Neural cell (in vitro differentiated cells): ENCODE measurements at regions not wholly inside any gene's neighbourhood (a gene's known extent, or its start where the extent isn't known, plus 50 kb on each side); places are given as distances from the start of the nearest gene placed in this dataset.

Experiments
- H2AFZ ChIP-seq: fragments of 200-600, 300-800 bp; sonication (generic), shearing (Covaris generic); 2 replicates; pipeline ENCODE4 v1.6.0; 2014; ENCODE audit warnings: low read depth, mild to moderate bottlenecking, antibody characterized with exemption, low read length, moderate library complexity
- H3F3A ChIP-seq: fragments of 200-600 bp; shearing (Covaris generic); 2 replicates; pipeline ENCODE4 v1.6.1; 2016; ENCODE audit warnings: mild to moderate bottlenecking, moderate library complexity, mixed read lengths, antibody characterized with exemption, low read length; ENCODE audit not compliant: insufficient read depth, poor library complexity, severe bottlenecking
- H3K27ac ChIP-seq: fragments of 200-600, 300-800 bp; sonication (generic), shearing (Covaris generic); 2 replicates; pipeline ENCODE4 v1.5.1; 2014; ENCODE audit warnings: mild to moderate bottlenecking, low read length, moderate library complexity
- H3K27me3 ChIP-seq: fragments of 300-800, 200-600 bp; sonication (generic), shearing (Covaris generic); 2 replicates; pipeline ENCODE4 v1.6.0; 2014; ENCODE audit warnings: mild to moderate bottlenecking, low read depth, low read length, moderate library complexity; ENCODE audit not compliant: insufficient read depth
- H3K36me3 ChIP-seq: fragments of 300-800, 200-600 bp; sonication (generic), shearing (Covaris generic); 2 replicates; pipeline ENCODE4 v1.5.1; 2014; ENCODE audit warnings: mild to moderate bottlenecking, antibody characterized with exemption, low read length, moderate library complexity; ENCODE audit not compliant: insufficient read depth
- H3K4me2 ChIP-seq: fragments of 300-800, 200-600 bp; sonication (generic), shearing (Covaris generic); 2 replicates; pipeline ENCODE4 v1.6.0; 2014; ENCODE audit warnings: mild to moderate bottlenecking, low read length
- H3K4me3 ChIP-seq: fragments of 300-800, 200-600 bp; sonication (generic), shearing (Covaris generic); 2 replicates; pipeline ENCODE4 v1.5.1; 2014; ENCODE audit warnings: mild to moderate bottlenecking, low read length, moderate library complexity
- H3K79me2 ChIP-seq: fragments of 200-600 bp; shearing (Covaris generic); replicated peaks from 2 replicates; pipeline ENCODE4 v1.6.0; 2014; ENCODE audit warnings: mild to moderate bottlenecking, low read length, moderate library complexity; ENCODE audit not compliant: insufficient read depth
- H3K9ac ChIP-seq: fragments of 300-800, 200-600 bp; sonication (generic), shearing (Covaris generic); 2 replicates; pipeline ENCODE4 v1.6.1; 2016; ENCODE audit warnings: mild to moderate bottlenecking, low read length, mixed read lengths
- H3K9me2 ChIP-seq: fragments of 200-600 bp; shearing (Covaris generic); 2 replicates; pipeline ENCODE4 v1.6.1; 2016; ENCODE audit warnings: mild to moderate bottlenecking, low read length, mixed read lengths; ENCODE audit not compliant: insufficient read depth
- H3K9me3 ChIP-seq: fragments of 200-600, 300-800 bp; sonication (generic), shearing (Covaris generic); 2 replicates; pipeline ENCODE4 v1.6.1; 2016; ENCODE audit warnings: mild to moderate bottlenecking, mixed run types, low read length, moderate library complexity, mixed read lengths
- H4K20me1 ChIP-seq: fragments of 200-600 bp; shearing (Covaris generic); 2 replicates; pipeline ENCODE4 v1.6.1; 2016; ENCODE audit warnings: mild to moderate bottlenecking, mixed run types; ENCODE audit not compliant: insufficient read depth
- EP300 ChIP-seq: fragments of 450-650 bp; conservative IDR thresholded peaks from 2 replicates; pipeline ENCODE4 v1.6.1; 2014; ENCODE audit warnings: antibody characterized with exemption, mild to moderate bottlenecking, moderate library complexity; ENCODE audit not compliant: poor library complexity, severe bottlenecking
- EZH2 ChIP-seq: fragments of 200-600, 300-800 bp; shearing (Covaris generic), sonication (generic); IDR thresholded peaks from 2 replicates; pipeline ENCODE4 v1.6.1; 2014; ENCODE audit warnings: antibody characterized with exemption, low read length, borderline replicate concordance, mild to moderate bottlenecking; ENCODE audit not compliant: insufficient read depth, poor library complexity, severe bottlenecking
- MXI1 ChIP-seq: fragments of 450-650 bp; conservative IDR thresholded peaks from 2 replicates; pipeline ENCODE4 v1.6.1; 2014; ENCODE audit warnings: antibody characterized with exemption, mild to moderate bottlenecking; ENCODE audit not compliant: poor library complexity, severe bottlenecking
- POLR2AphosphoS5 ChIP-seq: IDR thresholded peaks from 2 replicates; pipeline ENCODE4 v1.6.1; 2012
- RAD21 ChIP-seq: fragments of 450-650 bp; conservative IDR thresholded peaks from 2 replicates; pipeline ENCODE4 v1.6.1; 2014; ENCODE audit warnings: antibody characterized with exemption, mild to moderate bottlenecking, moderate library complexity
- SMC3 ChIP-seq: fragments of 450-650 bp; conservative IDR thresholded peaks from 2 replicates; pipeline ENCODE4 v1.6.1; 2014; ENCODE audit warnings: antibody characterized with exemption, mild to moderate bottlenecking, moderate library complexity; ENCODE audit not compliant: poor library complexity
- TAF1 ChIP-seq: IDR thresholded peaks from 2 replicates; pipeline ENCODE4 v1.6.1; 2012; ENCODE audit warnings: low read depth
- TF ChIP-seq, protein P1 (sequence below): IDR thresholded peaks from 2 replicates; pipeline ENCODE4 v1.6.1; 2012; ENCODE audit warnings: borderline replicate concordance
- TF ChIP-seq, protein P2 (sequence below): fragments of 450-650 bp; IDR thresholded peaks from 2 replicates; pipeline ENCODE4 v1.5.1; 2014; ENCODE audit warnings: antibody characterized with exemption, mild to moderate bottlenecking, moderate library complexity; ENCODE audit not compliant: poor library complexity, severe bottlenecking

DNA sequence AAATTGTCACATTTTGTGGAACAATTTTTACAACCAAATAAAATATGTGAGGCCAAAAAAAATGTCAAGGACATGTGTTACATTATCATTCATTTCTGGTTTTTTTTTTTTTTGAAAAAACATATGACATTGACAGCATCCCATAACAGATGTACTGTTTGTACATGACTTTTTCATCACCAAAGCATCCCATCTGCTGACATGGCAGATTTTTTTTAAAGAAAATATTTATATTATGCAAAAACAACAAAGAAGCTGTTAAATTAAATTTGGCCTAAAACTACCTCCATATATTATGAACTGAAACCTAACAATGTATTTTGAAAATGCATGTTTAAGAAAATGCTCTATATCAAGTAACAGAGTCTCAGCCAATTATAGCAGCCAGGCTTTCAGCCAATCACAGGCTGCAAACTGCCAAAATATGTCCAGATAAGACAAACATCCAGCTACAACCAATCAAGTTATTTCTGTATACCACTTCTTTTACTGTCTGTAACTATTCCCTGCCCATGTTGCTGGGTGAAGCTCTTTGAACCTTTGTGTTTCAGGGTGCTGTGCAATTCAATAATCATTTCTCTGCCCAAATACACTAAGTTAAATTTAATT is 1111.8 kb downstream of the GRM8 start:
- no peaks in the 10 kb centered on the region for H3K27me3 ChIP-seq
- no peaks in the 10 kb centered on the region for H3K79me2 ChIP-seq
- H3K4me2 ChIP-seq: no peak overlapping the region
- no peaks in the 10 kb centered on the region for H3K9me3 ChIP-seq
- H2AFZ ChIP-seq: no peak overlapping the region
- H3K36me3 ChIP-seq: no peaks in the 10 kb centered on the region
- no peaks in the 10 kb centered on the region for H3K9me2 ChIP-seq
- no peak for TF ChIP-seq SMC3
- no peak for TF ChIP-seq POLR2AphosphoS5
- TF ChIP-seq, protein P1, sequence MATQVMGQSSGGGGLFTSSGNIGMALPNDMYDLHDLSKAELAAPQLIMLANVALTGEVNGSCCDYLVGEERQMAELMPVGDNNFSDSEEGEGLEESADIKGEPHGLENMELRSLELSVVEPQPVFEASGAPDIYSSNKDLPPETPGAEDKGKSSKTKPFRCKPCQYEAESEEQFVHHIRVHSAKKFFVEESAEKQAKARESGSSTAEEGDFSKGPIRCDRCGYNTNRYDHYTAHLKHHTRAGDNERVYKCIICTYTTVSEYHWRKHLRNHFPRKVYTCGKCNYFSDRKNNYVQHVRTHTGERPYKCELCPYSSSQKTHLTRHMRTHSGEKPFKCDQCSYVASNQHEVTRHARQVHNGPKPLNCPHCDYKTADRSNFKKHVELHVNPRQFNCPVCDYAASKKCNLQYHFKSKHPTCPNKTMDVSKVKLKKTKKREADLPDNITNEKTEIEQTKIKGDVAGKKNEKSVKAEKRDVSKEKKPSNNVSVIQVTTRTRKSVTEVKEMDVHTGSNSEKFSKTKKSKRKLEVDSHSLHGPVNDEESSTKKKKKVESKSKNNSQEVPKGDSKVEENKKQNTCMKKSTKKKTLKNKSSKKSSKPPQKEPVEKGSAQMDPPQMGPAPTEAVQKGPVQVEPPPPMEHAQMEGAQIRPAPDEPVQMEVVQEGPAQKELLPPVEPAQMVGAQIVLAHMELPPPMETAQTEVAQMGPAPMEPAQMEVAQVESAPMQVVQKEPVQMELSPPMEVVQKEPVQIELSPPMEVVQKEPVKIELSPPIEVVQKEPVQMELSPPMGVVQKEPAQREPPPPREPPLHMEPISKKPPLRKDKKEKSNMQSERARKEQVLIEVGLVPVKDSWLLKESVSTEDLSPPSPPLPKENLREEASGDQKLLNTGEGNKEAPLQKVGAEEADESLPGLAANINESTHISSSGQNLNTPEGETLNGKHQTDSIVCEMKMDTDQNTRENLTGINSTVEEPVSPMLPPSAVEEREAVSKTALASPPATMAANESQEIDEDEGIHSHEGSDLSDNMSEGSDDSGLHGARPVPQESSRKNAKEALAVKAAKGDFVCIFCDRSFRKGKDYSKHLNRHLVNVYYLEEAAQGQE: no peak
- TF ChIP-seq, protein P2, sequence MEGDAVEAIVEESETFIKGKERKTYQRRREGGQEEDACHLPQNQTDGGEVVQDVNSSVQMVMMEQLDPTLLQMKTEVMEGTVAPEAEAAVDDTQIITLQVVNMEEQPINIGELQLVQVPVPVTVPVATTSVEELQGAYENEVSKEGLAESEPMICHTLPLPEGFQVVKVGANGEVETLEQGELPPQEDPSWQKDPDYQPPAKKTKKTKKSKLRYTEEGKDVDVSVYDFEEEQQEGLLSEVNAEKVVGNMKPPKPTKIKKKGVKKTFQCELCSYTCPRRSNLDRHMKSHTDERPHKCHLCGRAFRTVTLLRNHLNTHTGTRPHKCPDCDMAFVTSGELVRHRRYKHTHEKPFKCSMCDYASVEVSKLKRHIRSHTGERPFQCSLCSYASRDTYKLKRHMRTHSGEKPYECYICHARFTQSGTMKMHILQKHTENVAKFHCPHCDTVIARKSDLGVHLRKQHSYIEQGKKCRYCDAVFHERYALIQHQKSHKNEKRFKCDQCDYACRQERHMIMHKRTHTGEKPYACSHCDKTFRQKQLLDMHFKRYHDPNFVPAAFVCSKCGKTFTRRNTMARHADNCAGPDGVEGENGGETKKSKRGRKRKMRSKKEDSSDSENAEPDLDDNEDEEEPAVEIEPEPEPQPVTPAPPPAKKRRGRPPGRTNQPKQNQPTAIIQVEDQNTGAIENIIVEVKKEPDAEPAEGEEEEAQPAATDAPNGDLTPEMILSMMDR: no peak
- no peak for TF ChIP-seq RAD21
- TF ChIP-seq MXI1: no peak
- no peak for TF ChIP-seq EP300
- TF ChIP-seq EZH2: no peak
- H3K9ac ChIP-seq: no peak overlapping the region
- no peak overlapping the region for H3K27ac ChIP-seq
- H3F3A ChIP-seq: no peaks in the 10 kb centered on the region
- H3K4me3 ChIP-seq: no peak overlapping the region
- H4K20me1 ChIP-seq: no peaks in the 10 kb centered on the region

DNA sequence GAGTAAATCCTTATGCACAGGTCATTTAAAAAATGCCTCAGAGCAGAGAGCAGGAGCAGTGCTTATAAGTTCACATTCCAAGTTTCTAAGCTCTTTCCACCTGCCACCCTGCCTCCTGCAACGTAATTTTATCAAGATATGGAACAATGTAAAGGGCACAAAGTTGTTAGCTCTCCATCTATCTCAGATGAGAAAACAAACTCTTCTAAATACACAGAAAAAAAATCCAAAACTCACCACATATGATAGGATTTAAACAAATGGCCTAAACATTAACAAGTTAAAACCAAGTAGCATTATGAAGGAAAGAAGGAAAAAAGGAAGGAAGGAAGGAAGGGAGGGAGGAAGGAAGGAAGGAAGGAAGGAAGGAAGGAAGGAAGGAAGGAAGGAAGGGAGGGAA is 1132.8 kb downstream of the GRM8 start:
- Histone ChIP-seq H3F3A (no peaks in the 10 kb centered on the region), H3K9me3 (no peaks in the 10 kb centered on the region), H3K9ac (no peak overlapping the region), H3K27ac (no peak overlapping the region), H3K9me2 (no peaks in the 10 kb centered on the region), H3K36me3 (no peaks in the 10 kb centered on the region), H3K4me3 (no peak overlapping the region), H3K79me2 (no peaks in the 10 kb centered on the region), H2AFZ (no peak overlapping the region), H3K4me2 (no peak overlapping the region), H3K27me3 (no peaks in the 10 kb centered on the region), H4K20me1 (no peaks in the 10 kb centered on the region)
- TF ChIP-seq EP300: no peak
- no peak for TF ChIP-seq RAD21
- no peak for TF ChIP-seq SMC3
- no peak for TF ChIP-seq MXI1
- TF ChIP-seq, protein P2: no peak
- TF ChIP-seq, protein P1: no peak
- no peak for TF ChIP-seq POLR2AphosphoS5
- no peak for TF ChIP-seq EZH2
- TF ChIP-seq TAF1: no peak
